SK-N-SH (cell line): ENCODE measurements at regions not wholly inside any gene's neighbourhood (a gene's known extent, or its start where the extent isn't known, plus 50 kb on each side); places are given as distances from the start of the nearest gene placed in this dataset.

Experiments used
- CHD2 ChIP-seq: fragments of 150-350 bp; IDR thresholded peaks from 2 replicates; pipeline ENCODE4 v1.6.1; 2018; ENCODE audit warnings: low read length; ENCODE audit not compliant: partially characterized antibody
- CTCF ChIP-seq: fragments of 200-600 bp; sonication (generic); IDR thresholded peaks from 2 replicates; pipeline ENCODE4 v1.6.1; 2017; ENCODE audit warnings: antibody characterized with exemption, mild to moderate bottlenecking, moderate library complexity
- FOXJ3 ChIP-seq: sonication (generic); formaldehyde crosslinking; IDR thresholded peaks from 2 replicates; pipeline ENCODE4 v1.5.1; 2020; ENCODE audit warnings: mild to moderate bottlenecking, missing genetic modification reagents
- MXI1 ChIP-seq: IDR thresholded peaks from 2 replicates; pipeline ENCODE4 v1.6.1; 2012; ENCODE audit warnings: mild to moderate bottlenecking, low read depth, low read length, improper control_type of control experiment
- RAD21 ChIP-seq: IDR thresholded peaks from 2 replicates; pipeline ENCODE4 v1.6.1; 2012; ENCODE audit warnings: mild to moderate bottlenecking, low read length
- RCOR1 ChIP-seq: fragments of 150-350 bp; IDR thresholded peaks from 2 replicates; pipeline ENCODE4 v1.6.1; 2017; ENCODE audit warnings: antibody characterized with exemption, low read length
- REST ChIP-seq: IDR thresholded peaks from 2 replicates; pipeline ENCODE4 v1.6.1; 2012; ENCODE audit warnings: mild to moderate bottlenecking, low read depth, low read length, moderate library complexity
- SIN3A ChIP-seq: IDR thresholded peaks from 2 replicates; pipeline ENCODE4 v1.6.1; 2012; ENCODE audit warnings: low read depth, mild to moderate bottlenecking, low read length, moderate library complexity, borderline replicate concordance
- TEAD4 ChIP-seq: IDR thresholded peaks from 2 replicates; pipeline ENCODE4 v1.4.0; 2012; ENCODE audit warnings: mild to moderate bottlenecking, borderline replicate concordance; ENCODE audit not compliant: insufficient read depth
- USF1 ChIP-seq: IDR thresholded peaks from 2 replicates; pipeline ENCODE4 v1.4.0; 2012; ENCODE audit warnings: low read depth, borderline replicate concordance
- USF2 ChIP-seq: fragments of 150-350 bp; IDR thresholded peaks from 2 replicates; pipeline ENCODE4 v1.6.1; 2017; ENCODE audit warnings: antibody characterized with exemption, low read length, low read depth, borderline replicate concordance
- YY1 ChIP-seq: IDR thresholded peaks from 2 replicates; pipeline ENCODE4 v1.4.0; 2012; ENCODE audit warnings: low read depth, mild to moderate bottlenecking
- TF ChIP-seq, protein P1 (sequence below): IDR thresholded peaks from 2 replicates; pipeline ENCODE4 v1.4.0; 2012; ENCODE audit warnings: low read depth

DNA sequence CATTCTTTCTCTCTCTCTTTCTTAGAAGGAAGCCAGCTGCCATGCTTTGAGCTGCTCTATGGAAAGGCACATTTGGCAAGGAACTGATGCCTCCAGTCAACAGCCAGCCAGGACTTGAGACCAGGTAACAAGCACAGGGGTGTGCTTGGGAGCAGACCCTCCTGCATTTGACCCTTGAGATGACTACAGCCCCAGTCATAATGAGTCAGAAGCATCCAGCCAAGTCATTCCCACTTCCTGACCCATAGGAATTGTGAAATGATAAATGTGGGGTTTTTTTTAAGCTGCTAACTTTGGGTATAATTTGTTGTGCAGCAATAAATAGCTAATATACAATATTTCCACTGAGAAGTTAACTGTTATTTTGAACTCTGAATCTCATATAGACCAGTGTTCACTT lies 446.9 kb downstream of the GRXCR1 start:
- no peak for TF ChIP-seq CTCF
- TF ChIP-seq CHD2: no peak
- TF ChIP-seq REST: no peak
- no peak for TF ChIP-seq MXI1
- TF ChIP-seq SIN3A: no peak
- TF ChIP-seq USF1: no peak
- TF ChIP-seq USF2: no peak
- no peak for TF ChIP-seq TEAD4
- TF ChIP-seq FOXJ3 (CRISPR knock-in tag): no peak
- TF ChIP-seq RCOR1: no peak
- TF ChIP-seq YY1: no peak
- TF ChIP-seq, protein P1, sequence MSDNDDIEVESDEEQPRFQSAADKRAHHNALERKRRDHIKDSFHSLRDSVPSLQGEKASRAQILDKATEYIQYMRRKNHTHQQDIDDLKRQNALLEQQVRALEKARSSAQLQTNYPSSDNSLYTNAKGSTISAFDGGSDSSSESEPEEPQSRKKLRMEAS: no peak
- no peak for TF ChIP-seq RAD21
